ENCODE measurements at regions not wholly inside any gene's neighbourhood (a gene's known extent, or its start where the extent isn't known, plus 50 kb on each side); places are given as distances from the start of the nearest gene placed in this dataset.

DNA sequence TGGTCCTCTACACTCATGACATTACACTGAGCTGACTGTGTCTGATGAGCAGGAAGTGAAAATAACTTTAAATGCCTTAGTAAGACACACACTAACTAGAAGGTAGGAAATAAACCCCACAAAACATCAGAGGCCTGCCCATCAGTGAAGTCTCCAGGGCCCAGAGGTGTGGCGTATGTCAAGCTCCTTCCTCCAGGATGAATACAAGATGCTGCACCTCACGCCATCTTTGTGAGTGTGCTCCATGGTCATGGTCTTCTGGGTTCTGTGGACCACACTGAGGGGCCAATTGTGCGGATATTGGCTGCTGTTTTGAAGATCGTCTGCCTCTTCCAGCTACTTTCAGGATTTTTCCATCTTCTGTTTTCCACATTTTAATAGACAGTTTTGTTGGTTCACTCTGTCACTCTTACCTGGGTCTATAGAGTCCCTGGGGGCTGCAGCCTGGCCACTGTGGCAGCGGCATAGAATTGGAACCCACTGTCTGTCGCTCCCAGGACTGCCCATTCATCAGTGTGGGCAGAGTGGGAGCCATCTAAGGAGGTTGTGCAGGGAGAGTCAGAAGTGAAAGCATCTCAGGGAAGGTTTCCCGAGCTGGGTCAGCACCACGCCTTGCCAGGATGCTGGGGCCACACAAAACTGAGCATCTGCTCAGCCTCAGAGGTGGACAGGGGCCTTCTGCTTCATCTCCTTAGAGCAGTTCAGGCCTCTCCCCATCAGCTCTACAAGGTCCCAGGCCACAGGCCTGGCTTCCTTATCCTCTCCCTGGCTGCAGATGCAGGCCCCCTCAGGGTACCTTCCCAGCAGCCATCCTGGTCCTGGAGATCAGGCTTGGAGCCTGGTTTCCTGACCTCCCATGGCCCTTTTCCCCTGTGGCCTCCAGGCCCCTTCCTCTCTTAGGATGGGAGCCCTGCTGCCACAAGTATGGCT, 57.5 kb upstream of the C14orf180 start:
- WGBS, 2 donors (ENCODE audit: low coverage in 1 of 2) = 79 to 89% methylated on average over 2 to 8 of the region's 8 CpGs
- in situ Hi-C loops (cut with MboI; ENCODE audit: low pct_ligation_motif_present in 1 of 4, low pct_unique_long_range_greater_than_20kb in 1 of 4, low sequenced_read_pairs in 3 of 4) = no loop called here
- DNase-seq = no peak
- no peaks in the 10 kb centered on the region for H3K9me3 ChIP-seq
- intact Hi-C loops (cut with DNase I; ENCODE audit: low total_unique reads) = no loop called here
- H3K4me3 ChIP-seq = no peak overlapping the region
- no peaks in the 10 kb centered on the region for H3K4me1 ChIP-seq
- no peaks in the 10 kb centered on the region for H3K36me3 ChIP-seq
- TF ChIP-seq, protein P1, sequence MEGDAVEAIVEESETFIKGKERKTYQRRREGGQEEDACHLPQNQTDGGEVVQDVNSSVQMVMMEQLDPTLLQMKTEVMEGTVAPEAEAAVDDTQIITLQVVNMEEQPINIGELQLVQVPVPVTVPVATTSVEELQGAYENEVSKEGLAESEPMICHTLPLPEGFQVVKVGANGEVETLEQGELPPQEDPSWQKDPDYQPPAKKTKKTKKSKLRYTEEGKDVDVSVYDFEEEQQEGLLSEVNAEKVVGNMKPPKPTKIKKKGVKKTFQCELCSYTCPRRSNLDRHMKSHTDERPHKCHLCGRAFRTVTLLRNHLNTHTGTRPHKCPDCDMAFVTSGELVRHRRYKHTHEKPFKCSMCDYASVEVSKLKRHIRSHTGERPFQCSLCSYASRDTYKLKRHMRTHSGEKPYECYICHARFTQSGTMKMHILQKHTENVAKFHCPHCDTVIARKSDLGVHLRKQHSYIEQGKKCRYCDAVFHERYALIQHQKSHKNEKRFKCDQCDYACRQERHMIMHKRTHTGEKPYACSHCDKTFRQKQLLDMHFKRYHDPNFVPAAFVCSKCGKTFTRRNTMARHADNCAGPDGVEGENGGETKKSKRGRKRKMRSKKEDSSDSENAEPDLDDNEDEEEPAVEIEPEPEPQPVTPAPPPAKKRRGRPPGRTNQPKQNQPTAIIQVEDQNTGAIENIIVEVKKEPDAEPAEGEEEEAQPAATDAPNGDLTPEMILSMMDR (IDR thresholded peaks at IDR 0.05) = no peak
- TF ChIP-seq POLR2AphosphoS5 (IDR thresholded peaks at IDR 0.05) = no peak
- TF ChIP-seq EP300 (IDR thresholded peaks at IDR 0.05; ENCODE audit: low read depth) = no peak
- H3K27ac ChIP-seq = no peak overlapping the region
- no peaks in the 10 kb centered on the region for H3K27me3 ChIP-seq

GRCh38 chr14:104522926-104523545, 56.5 kb upstream of the C14orf180 start:
- Histone ChIP-seq H3K4me3 (no peak overlapping the region), H3K27ac (no peak overlapping the region), H3K4me1 (no peaks in the 10 kb centered on the region), H3K9me3 (no peaks in the 10 kb centered on the region), H3K36me3 (no peaks in the 10 kb centered on the region), H3K27me3 (no peaks in the 10 kb centered on the region)
- intact Hi-C loops (cut with DNase I; ENCODE audit: low total_unique reads) (no loop called here), in situ Hi-C loops (cut with MboI; ENCODE audit: low pct_ligation_motif_present in 1 of 4, low pct_unique_long_range_greater_than_20kb in 1 of 4, low sequenced_read_pairs in 3 of 4) (no loop called here)
- TF ChIP-seq, protein P1 (IDR thresholded peaks at IDR 0.05) = no peak
- TF ChIP-seq POLR2AphosphoS5 (IDR thresholded peaks at IDR 0.05) (no peak), EP300 (IDR thresholded peaks at IDR 0.05; ENCODE audit: low read depth) (no peak), POLR2A (IDR thresholded peaks at IDR 0.05) (no peak)
- no peak for DNase-seq
- WGBS, 2 donors (ENCODE audit: low coverage in 1 of 2) = 98% methylated on average over 13 of the region's 13 CpGs; no CpG with 5 or more reads in 1 of the 2 donors

GRCh38 chr14:104523546-104523935, 56.0 kb upstream of the C14orf180 start:
- Histone ChIP-seq H3K27me3 (no peaks in the 10 kb centered on the region), H3K27ac (no peak overlapping the region), H3K4me1 (no peaks in the 10 kb centered on the region), H3K36me3 (no peaks in the 10 kb centered on the region), H3K9me3 (no peaks in the 10 kb centered on the region), H3K4me3 (no peak overlapping the region)
- intact Hi-C loops (cut with DNase I; ENCODE audit: low total_unique reads) (no loop called here), in situ Hi-C loops (cut with MboI; ENCODE audit: low pct_ligation_motif_present in 1 of 4, low pct_unique_long_range_greater_than_20kb in 1 of 4, low sequenced_read_pairs in 3 of 4) (no loop called here)
- 80 to 93% methylated on average over 1 to 7 of the region's 7 CpGs for WGBS, 2 donors (ENCODE audit: low coverage in 1 of 2)
- TF ChIP-seq POLR2A (IDR thresholded peaks at IDR 0.05) = no peak
- TF ChIP-seq POLR2AphosphoS5 (IDR thresholded peaks at IDR 0.05) = no peak
- no peak for TF ChIP-seq EP300 (IDR thresholded peaks at IDR 0.05; ENCODE audit: low read depth)
- TF ChIP-seq, protein P1 (IDR thresholded peaks at IDR 0.05) = no peak
- DNase-seq = no peak

DNA sequence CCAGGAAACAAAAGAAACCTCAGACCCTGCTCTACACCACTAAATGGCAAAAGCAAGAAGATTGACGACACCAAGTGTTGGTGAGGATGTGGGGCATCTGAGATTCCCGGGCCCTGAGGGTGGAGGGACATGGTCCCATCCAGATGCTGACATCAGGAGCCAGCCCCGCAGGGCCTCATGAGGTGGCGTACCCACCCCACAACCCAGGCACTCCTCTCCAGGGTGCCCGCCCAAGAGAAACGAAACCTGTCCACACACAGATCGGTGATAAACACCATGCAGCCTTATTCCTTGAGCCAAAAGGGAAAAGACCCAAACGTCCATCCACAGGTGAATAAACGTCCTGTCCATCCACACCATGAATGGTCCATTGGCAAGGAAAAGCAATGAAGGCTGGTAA, 54.8 kb upstream of the C14orf180 start:
- WGBS, 2 donors (ENCODE audit: low coverage in 1 of 2) = 72 to 79% methylated on average over 2 to 9 of the region's 9 CpGs
- intact Hi-C loops (cut with DNase I; ENCODE audit: low total_unique reads) (no loop called here), in situ Hi-C loops (cut with MboI; ENCODE audit: low pct_ligation_motif_present in 1 of 4, low pct_unique_long_range_greater_than_20kb in 1 of 4, low sequenced_read_pairs in 3 of 4) (no loop called here)
- H3K36me3 ChIP-seq = no peaks in the 10 kb centered on the region
- no peak for TF ChIP-seq POLR2A (IDR thresholded peaks at IDR 0.05)
- TF ChIP-seq POLR2AphosphoS5 (IDR thresholded peaks at IDR 0.05) = no peak
- TF ChIP-seq, protein P1 (IDR thresholded peaks at IDR 0.05) = no peak
- TF ChIP-seq EP300 (IDR thresholded peaks at IDR 0.05; ENCODE audit: low read depth) = no peak
- no peaks in the 10 kb centered on the region for H3K4me1 ChIP-seq
- no peak overlapping the region for H3K4me3 ChIP-seq
- H3K9me3 ChIP-seq = no peaks in the 10 kb centered on the region
- no peaks in the 10 kb centered on the region for H3K27me3 ChIP-seq
- no peak overlapping the region for H3K27ac ChIP-seq
- no peak for DNase-seq
